GM18907 (cell line): ENCODE measurements at regions not wholly inside any gene's neighbourhood (a gene's known extent, or its start where the extent isn't known, plus 50 kb on each side); places are given as distances from the start of the nearest gene placed in this dataset.
"Not testable (repeated sequence)": the region's sequence is repeated elsewhere in the genome, so short reads cannot be mapped to it uniquely, and the experiment has no call there.

ENCODE experiments used
- ATAC-seq: cut with Tn5 transposase; IDR thresholded peaks from one replicate; pipeline ENCODE4 v1.9.1; 2021; ENCODE audit warnings: mild to moderate bottlenecking, moderate library complexity; ENCODE audit not compliant: unreplicated experiment

DNA sequence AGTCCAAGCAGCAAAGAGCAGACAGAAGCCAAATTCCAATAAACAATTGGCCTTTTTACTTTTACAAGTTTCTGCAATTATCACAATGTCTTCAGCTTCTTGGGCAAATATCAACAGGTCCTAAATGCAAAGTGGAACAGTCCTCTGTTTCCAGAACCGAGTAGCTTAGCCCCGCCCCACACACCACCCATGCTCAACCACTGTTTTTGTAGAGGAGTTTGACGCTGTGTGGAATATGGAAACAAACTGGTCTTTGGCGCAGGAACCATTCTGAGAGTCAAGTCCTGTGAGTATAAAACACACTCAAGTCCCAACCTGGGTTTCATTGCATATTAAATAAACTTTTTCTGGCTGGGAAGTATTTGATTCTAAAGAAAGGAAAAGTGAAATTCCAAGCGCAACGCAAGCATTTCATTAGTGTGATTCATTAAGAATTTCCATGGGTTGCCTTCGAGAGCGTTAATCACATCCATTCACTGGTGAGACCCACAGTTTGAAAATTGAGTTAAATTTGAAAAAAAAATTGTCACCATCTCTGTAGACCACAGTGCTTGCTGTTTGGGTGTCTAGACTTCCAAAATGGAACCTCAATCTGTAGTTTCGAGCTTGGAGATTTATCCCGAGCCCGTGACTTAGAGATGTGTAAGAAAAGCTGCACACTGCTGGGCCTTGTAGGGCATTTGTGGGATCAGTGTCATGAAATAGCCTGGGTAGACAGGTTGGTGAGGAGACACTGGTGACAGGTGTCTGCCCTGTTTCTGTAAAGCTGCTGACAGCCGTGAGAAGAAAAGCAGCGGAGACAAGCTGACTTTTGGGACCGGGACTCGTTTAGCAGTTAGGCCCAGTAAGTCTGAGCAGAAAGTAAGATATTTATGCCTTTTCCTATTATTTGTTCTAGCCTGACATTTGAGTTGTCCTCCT, 96.1 kb downstream of the DAD1 start:
- no peak for ATAC-seq

DNA sequence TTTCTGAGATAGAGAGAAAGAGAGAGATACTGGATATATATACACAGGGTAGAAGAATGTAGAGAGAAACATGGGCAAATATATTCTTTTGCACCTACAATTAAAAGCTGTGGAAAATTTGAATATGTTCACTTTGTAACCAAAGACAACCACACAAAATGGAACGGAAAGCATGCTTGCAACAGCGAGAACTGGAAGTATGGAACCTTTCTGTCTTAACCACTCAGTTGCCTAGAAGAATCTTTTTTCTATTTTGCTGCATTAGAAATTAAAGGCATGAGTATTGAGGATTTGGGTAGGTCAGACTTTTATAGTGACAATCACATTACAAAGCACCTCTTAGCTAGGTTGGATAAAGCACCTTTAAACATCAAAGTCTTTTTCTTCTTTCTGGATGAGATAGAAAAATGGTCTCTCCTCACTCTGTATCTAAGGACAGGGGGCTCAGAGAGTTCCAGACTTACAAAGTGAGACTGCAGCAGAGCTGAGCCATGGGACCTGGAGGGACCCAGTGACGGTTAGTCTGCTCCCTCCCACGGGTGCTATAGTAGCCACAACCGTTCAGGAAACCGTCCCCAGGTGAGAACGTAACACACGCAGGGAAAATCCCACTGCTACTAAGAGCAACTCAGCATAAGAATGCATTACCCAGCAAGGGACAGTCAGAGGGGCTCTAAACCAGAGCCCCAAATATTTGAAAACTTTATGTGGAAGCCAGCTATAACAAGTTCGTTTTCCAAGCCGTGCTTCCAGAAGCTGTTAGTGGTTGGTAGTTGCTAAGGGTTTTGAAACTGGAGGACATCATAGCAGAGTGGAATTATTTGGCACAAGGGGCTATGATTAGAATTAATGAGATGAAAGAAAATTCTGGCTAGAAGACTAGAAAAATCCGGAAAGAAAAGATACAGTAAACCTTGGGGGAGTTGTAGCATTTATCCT, 97.1 kb downstream of the DAD1 start:
- ATAC-seq = peak; percentile 37

DNA sequence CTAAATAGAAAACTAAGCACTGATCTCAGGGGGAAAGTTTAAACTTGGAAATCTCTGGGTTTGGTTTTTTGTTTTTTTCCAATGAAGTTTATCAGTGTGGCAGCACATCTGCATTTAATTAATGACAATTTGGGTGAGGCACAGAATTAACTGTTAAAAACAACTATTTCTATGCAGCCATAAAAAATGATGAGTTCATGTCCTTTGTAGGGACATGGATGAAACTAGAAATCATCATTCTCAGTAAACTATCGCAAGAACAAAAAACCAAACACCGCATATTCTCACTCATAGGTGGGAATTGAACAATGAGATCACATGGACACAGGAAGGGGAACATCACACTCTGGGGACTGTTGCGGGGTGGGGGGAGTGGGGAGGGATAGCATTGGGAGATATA, 98.0 kb downstream of the DAD1 start:
- ATAC-seq = not testable (repeated sequence)

DNA sequence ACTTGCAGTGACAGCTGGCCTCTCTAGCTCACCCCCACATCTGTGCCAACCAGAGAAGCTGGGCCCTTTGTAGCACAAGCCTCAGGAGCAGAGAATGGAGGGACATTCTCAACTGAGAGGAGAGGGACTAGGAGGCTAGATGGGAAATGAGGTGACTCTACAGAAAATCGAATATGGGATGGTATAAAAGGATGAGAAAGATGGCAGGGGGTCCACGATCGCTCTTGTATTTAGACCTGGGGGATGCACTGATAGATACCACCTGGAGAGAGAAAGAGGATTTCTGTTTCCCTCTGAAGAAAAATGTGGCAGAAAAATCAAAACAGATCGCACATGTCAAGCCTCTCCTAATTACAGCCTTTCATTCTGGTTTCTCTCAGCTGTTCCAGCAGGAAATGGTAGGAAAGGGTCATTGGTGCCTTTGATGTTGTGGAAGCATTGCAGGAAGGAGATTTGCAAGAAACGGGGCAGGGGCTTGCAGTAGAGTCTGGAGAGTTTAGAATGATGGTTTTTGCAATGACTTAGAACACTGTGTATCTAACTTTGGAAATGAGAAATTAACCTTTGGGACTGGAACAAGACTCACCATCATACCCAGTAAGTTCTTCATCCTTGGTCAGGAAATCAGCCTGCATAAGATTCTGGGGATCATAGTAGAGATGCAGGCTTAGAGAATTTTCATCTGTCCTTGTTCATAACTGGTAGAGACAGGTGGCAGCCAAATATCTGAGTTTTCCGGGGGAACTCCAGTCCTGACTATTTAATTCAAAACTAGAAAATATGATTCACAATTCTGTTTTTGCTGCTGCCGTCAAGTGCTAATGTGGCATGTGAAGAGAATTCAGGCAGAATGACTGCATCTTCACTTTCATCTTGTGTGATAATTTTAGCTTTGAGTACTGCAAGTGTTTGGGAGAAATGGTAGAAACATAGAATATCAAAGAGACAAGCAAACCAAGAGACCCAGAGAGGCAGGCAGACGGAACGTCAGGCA, 98.8 kb downstream of the DAD1 start:
- no peak for ATAC-seq

DNA sequence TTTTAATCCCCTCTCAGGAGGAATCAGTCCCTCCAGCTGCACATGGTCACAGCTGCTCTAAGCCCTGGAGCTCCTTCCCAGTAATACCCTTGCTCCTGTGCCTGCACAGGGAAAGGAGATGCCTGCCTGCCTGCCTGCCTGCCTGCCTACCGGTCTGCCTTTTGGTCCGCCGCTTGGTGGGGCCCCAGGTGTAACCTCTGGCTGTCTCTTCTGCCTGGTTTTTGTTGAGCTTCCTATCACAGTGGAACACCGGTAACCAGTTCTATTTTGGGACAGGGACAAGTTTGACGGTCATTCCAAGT, 99.8 kb downstream of the DAD1 start:
- ATAC-seq = no peak

DNA sequence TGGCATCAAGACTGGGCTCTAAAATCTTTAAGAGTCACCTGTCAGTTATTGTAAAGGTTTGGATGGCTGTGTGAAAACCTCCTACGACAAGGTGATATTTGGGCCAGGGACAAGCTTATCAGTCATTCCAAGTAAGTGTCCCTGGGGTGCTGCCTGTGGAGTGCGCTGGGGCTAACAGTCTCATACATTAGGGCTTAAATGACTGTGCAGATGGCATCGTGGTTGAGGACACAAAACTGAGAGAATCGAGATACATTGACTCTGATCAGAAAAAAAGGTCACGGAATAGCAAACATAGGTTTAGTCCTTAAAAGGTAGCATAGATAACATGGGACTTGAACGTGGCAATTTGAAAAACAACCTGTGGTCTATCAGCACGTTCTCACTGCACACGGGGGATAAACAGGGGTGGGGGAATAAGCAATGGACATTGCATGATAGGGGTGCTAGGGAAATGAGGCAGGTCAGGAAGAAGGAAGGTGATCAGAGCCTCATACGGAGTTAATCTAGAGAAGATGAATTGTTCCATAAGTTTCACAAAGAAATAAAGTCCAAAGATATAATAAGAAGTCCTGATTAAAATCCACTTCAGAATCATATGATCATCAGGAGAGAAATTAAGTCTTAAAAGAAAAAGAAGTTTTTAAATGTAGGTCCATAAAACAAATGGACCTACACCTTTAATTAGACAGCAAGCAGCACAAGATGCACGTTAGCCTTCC, 100.3 kb downstream of the DAD1 start:
- ATAC-seq = peak; percentile 35

DNA sequence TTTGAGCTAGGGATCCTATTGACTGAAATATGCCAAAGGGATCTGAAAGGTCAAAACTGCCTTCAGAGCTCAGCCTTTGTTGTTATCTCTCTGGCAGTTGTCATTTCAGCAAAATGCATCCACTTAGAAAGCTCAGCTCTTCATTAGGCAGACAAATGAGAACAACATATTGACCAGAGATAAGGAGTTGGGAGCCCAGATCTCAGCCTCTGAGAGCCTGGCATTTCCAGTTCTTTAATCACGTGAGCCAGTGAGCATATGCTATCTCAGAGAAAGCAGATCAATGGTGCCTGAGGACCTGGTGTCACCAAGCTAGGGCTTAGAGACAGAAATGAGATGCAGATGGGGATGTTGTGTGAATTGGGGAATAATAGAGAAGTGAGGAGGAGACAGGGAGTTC, 101.1 kb downstream of the DAD1 start:
- no peak for ATAC-seq

DNA sequence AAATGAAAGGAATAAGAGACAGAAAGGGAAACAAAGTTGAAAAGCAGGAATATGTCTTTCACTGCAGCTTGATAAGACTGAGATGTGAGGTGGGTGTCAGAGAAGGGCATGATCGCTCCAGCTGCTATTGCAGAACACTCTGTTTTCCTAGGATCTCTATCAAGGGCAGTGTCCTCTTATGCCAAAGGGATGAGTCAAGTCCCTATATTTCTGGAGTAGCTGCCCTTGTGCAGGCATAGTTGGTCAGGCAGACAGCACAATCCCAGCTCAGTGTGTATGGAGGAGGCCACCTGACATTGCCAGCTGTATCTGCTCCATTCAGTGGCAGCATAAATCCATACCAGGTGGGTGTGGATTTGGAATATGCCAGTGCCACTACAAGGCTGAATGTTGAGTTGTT, 101.6 kb downstream of the DAD1 start:
- no peak for ATAC-seq

DNA sequence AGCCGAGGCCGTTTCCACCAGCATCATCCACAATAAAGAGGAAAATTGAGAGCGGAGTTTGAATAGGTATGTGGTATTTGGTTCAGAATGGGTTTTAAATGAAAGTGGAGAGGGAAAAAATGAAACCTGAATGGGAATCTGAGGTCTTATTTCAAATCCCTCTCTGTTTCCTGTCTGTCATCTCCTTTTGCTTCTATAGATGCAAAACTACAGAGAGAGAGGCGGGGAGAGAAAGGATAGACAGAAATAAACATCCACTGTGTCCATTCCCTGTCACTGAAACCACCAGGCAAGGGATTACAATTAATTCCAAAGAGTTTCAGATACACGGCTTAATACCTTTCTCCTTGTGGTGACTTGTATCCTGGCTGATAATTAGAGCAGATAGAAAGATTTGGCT, 102.3 kb downstream of the DAD1 start:
- ATAC-seq = no peak

DNA sequence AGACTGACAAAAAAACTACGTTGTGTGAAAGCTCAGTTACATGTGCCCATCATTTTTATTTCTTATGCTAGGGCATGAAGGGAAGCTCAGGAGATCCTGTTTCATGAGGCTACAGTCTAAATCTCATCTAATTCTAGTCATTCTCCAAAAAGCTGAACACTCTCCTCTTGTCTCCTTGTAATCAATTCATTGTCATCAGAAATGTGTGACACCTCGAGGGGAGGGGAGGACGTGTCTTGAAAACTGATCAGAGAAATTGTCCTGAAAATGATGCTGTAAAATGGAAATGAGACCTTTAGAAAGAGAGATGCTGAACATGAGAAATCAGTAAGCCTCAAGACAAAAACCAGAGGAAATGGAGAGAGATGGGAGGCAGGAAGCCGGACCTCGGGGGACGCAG, 103.4 kb downstream of the DAD1 start:
- ATAC-seq = no peak

DNA sequence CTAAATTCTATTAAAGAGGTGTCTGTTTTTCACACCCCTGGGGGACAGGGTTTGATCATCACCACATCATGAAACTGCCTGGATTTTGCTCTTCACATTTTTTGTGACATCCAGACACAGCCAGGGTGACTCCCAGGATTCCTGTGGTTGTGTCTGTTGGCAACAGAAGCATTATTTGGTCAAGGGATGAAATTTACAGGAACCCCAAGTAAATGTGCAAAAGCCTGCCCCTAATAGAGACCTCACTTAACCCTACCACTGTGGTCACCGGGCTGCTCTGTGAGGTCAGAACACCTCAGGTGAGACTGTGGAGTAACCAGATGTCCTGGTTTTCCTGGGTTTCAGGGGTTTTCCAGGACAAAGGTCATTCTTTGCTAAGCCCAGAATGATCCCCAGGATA, 103.8 kb downstream of the DAD1 start:
- no peak for ATAC-seq

DNA sequence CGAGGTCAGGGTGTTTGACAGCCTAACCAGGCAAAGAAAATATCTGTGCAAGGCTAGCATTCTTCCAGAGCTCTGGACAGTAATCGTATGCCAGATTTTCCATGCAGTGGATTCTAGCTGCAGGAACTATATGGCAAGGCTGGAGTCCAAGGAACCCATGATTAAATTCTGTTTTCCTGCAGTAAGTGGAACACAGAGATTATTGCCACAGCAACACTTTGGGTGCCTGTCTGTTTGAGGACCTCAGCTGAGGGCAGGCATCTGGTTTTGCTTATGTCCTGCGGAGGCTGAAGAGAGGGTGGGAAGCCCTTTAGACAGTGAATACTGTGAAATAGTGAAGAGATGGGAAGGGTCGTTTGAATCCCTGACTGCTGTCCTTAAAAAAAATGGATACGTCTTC, 104.4 kb downstream of the DAD1 start:
- ATAC-seq = no peak

DNA sequence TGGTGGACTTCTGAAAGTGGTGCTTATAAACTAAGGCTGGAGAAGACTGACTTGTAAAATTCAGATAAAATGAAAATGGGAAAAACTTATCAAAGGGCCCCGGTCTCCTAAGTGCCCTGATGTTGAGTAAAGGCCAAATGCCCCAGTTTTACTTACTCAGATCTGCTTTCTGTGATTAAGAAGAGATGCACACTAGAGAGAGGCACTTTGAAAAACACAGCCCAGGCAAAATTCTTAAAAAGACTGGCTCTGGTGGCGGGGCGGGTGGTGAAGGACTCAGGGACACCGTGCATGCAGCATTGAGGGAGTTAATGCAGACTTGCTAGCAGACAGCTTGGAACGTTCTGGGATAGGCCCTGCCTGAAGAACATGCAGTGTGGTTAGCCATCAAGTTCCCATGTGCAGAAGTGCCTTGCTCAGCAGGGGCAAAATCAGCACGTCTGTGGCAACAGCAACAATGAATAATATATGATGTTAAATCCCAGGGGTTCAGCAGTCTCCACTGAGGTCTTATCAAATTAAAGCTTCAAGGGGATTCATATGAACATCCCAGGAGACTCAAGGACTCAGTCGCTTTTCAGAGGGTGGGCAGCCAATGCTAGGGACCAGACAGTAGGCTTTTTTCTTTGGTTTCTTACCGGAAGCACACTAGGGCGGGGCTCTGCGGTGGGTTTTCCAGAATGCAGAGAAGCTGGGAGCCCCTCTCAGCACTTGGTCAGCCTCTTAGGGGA, 105.0 kb downstream of the DAD1 start:
- ATAC-seq = no peak

DNA sequence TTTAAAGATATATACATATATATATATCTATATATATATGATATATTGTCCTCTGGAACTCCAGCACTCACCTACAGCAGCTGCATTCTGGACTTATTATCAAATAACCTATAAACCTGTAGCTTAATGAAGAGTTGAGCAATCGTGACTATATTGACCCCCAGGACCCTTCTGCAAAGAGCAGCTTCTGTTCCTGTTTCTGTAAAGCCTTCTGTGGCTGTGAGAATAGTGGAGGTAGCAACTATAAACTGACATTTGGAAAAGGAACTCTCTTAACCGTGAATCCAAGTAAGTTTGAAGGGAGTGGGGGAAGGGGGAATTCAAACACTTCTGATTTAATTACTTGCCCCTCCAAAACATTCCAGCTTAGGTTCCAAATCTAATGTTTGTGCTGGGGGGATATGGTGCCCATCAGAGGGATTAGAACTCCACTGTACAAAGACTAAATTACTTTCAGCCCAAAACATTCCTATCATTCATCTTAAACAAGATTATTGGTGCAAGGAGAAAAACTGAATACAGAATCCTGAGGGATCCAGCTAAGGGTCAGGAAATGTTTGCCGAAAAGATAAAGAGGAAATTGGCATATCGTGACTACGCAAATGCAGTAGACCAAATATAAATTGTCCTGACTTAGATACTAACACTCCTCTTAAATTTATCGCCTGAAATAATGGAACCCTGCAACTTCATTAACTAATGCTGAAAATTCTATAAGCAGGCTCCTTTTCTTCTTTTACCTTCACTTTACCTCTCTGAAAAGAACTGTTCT, 106.1 kb downstream of the DAD1 start:
- ATAC-seq = no peak

DNA sequence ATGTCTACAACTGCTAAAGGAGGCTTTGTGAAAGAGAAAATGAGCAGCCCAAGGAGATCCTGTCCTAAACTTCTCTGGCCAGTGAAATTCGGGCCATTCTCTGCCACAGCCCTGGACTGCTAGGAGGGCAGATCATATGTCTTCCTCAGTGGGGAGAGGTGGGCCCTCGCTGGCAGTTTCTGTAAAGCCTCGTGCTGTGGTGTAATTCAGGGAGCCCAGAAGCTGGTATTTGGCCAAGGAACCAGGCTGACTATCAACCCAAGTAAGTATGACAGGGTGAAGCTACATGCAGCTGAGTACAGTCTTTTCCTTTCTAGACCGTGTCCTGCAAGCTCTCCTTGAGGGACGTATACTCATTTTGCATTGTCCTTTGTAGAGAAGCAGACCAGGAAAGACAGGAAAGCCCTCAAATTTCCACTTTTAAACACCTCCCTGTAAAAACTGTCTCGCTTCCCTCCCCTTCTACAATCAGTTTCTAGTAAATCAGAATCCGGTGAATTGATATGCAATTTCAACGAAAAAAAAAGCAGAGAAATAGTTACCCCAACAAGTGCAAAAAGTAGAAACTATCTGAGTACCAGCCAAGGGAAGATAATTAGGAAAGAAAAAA, 106.8 kb downstream of the DAD1 start:
- no peak for ATAC-seq

DNA sequence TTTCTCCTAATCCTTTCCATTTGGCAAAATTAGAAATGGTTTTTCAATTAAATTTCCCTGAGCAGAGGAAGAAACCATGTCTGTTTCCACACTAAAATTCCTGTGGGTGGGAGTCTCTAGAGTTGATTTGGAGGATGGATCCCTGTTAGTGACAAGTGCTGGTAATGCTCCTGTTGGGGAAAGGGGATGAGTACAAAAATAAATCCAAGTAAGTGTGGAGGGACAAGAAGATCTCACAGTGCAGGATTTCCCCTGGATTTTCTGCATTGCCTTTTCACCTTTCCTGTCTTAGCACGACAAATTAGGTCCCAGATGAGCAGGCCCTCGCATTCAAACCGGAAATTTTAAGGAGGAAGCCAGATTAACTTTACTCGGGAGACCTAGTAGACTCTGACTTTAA, 107.5 kb downstream of the DAD1 start:
- ATAC-seq = no peak

DNA sequence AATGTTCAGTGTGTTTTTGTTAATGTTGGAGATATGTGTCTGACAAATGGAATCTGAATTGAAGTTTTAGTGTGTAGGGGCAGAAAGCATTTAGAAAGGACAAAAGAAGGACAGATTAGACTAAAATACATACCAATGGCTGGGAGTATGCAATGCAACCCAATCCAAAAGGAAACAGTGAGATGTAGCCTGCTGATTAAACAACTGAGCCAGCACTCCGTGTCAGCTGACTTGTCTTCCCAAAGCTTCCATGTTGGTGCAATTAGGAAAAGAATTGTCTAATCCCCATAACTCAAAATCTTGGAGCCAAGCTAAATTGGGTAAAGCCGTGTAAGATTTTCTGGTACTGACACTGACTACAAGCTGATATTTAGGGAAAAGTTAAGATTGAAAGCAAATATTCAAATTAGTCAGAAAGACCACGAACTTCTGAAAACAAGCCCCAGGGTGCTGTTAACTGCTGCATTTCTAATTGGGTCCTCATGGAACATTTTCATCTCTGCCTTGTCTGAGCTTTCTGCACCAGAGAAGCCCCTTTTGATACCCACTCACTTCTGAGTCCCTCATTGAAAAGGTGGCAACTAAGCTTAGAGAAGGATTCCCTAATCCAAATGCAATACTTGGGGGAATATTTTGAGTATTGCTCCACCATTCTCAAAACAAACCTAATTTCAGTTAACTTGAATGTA, 109.1 kb downstream of the DAD1 start:
- ATAC-seq = no peak

DNA sequence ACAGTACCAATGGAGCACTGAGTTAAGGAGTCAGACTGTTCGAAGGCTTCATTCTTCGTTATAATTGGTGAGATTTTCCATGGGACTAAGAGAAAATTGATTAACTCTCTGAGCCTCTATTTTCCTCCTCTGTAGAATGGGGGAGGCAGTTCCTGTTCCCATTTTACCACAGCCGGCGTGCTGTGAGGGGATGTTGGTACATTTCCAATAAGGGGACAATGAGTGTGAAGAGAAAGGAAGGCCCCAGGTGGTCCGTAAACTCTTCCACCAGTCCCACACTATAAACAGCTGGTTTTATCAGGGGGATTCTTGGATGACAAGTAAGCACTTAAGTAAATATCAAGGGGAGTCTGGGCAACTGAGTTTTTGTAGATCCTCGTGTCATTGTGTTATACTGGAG, 109.9 kb downstream of the DAD1 start:
- ATAC-seq = no peak
